ENCODE measurements at regions not wholly inside any gene's neighbourhood (a gene's known extent, or its start where the extent isn't known, plus 50 kb on each side); places are given as distances from the start of the nearest gene placed in this dataset.

DNA sequence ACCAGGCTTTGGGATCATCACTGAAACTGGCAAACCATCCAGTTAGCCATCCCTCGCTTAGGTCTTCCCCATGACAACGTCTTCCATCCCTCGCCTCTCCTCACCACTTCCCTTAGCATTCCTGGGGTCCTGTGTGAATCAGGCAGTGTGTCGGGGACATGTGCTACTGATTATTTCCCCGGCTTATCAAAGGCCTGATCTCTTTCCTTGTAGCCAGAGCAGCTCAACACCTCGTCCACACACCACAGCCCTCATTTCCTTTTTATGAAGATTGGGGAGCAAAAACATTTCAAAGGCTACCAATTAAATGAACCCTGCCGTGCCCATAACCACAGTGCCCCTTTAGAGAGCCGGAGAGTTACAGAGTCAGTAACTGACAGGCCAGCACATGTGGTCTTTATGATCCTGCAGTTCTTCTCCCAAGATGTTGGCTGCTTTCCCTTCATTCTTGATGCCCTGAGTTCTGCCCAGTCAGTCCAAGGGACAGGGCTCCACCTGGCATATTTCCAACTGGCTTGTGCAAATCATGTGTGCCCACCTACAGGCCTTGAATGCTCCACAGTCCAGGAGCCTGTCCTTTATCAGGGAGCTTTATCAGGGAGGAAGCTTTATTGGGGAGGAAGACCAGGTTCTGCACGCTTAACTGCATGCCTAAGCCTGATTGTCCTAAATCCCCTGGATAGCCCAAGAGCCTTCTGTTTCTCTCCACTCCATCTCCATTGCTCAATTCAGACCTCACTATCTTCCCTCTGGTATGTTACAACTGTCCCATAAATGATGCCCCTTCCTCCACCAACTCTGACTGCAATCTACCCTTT, 343.1 kb downstream of the CYRIA start:
- H3K4me1 Mint-ChIP-seq (ENCODE audit: low read depth) = no peaks in the 10 kb centered on the region
- H3K36me3 Mint-ChIP-seq (ENCODE audit: low read depth) = no peaks in the 10 kb centered on the region
- no peaks in the 10 kb centered on the region for H3K9me3 Mint-ChIP-seq
- no peak for DNase-seq (ENCODE audit: low spot score)
- intact Hi-C loops (cut with micrococcal nuclease) = no loop called here
- no peaks in the 10 kb centered on the region for H3K27me3 Mint-ChIP-seq (ENCODE audit: low read depth)
- no peak overlapping the region for H3K27ac Mint-ChIP-seq
- no peak overlapping the region for H3K4me3 Mint-ChIP-seq (ENCODE audit: low read depth)

DNA sequence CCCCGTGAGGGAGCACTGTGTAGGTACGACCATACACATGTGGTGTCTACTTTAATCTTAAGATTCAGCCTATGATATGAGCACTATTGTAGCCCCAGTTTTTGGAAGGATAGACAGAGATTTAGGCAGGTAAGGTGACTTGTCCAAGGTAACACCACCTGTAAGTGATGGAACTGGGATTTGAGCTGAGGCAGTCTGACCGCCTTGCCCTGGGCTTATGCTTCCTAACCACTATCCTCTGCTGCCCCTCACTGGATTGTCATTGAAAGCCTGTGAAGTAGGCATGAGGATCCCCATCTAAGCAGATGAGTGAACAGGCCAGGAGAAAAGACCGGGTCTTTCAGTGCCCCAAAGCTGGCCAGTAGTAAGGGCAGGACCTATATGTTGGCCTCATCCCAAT, 343.8 kb downstream of the CYRIA start:
- intact Hi-C loops (cut with micrococcal nuclease) = no loop called here
- H3K9me3 Mint-ChIP-seq = no peaks in the 10 kb centered on the region
- no peaks in the 10 kb centered on the region for H3K27me3 Mint-ChIP-seq (ENCODE audit: low read depth)
- no peak for DNase-seq (ENCODE audit: low spot score)
- no peak overlapping the region for H3K27ac Mint-ChIP-seq
- H3K4me1 Mint-ChIP-seq (ENCODE audit: low read depth) = no peaks in the 10 kb centered on the region
- no peaks in the 10 kb centered on the region for H3K36me3 Mint-ChIP-seq (ENCODE audit: low read depth)
- no peak overlapping the region for H3K4me3 Mint-ChIP-seq (ENCODE audit: low read depth)

DNA sequence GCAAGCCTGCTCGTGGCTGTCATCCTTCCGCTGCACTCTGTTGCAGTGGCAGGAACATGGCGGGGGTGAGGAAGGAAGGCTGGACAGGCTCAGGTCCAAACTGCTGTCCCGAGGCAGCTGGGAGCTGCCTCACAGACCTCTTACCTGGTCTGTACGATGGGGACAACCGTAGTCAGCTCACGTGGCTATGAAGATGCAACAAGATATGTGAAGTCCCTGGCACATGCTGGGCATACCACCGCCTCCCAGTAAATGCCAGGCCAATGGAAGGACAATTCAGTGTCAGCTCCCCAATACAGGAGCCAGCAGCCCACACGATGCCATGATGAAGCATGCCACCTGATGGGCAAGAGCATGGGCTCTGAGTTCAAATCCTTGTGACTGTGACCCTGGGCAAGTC, 344.4 kb downstream of the CYRIA start:
- Mint-ChIP-seq H3K27ac (no peak overlapping the region), H3K4me3 (ENCODE audit: low read depth) (no peak overlapping the region), H3K36me3 (ENCODE audit: low read depth) (no peaks in the 10 kb centered on the region), H3K27me3 (ENCODE audit: low read depth) (no peaks in the 10 kb centered on the region), H3K9me3 (no peaks in the 10 kb centered on the region), H3K4me1 (ENCODE audit: low read depth) (no peaks in the 10 kb centered on the region)
- intact Hi-C loops (cut with micrococcal nuclease) = no loop called here
- no peak for DNase-seq (ENCODE audit: low spot score)

DNA sequence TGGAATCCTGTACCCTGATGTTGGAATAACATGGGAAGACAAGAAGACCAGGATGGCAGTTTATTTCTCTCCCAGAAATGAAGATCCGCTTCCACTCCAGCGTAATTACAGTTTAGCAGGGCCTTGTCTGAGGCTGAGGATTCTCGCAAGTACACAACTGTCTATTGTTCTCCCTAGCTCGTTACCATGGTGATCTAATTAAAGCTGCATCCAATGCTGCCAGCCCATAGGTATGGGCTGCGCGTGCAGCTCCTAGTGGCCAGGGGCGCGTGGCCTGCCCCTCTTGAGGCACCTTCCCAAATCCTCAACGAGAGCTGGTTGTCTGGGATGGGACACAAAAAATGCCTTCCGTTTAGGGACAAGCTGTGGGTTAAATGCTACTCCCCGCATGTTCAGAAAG, 344.9 kb downstream of the CYRIA start:
- Mint-ChIP-seq H3K27ac (no peak overlapping the region), H3K4me3 (ENCODE audit: low read depth) (no peak overlapping the region), H3K9me3 (no peaks in the 10 kb centered on the region), H3K27me3 (ENCODE audit: low read depth) (no peaks in the 10 kb centered on the region), H3K36me3 (ENCODE audit: low read depth) (no peaks in the 10 kb centered on the region), H3K4me1 (ENCODE audit: low read depth) (no peaks in the 10 kb centered on the region)
- intact Hi-C loops (cut with micrococcal nuclease) = no loop called here
- no peak for DNase-seq (ENCODE audit: low spot score)

DNA sequence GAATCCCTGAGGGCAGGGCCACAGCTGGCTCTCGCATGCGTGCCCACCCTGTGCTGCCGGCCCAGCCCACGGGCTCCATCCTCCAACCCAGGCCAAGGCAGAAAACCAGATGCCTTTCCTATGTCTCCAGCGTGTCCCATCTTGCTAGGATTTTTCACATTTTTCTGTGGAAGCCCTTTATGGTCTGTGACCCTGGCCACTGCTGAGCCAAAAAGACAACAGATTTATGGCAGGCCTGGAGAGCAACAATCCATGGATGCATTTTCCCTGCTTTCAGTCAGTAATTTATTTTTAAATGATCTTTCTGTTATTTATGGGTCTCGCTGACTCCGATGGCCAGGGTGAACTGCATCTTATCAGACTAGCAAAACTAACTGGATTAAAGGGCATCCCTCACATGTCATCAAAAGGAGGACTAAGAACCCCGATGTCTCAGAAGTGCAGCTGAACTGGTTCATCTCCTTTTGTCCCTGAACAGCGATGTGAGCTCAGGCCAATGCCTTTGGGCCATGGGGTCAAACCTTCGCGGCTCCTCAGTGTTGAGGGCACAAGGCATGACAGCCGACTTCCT, 346.0 kb downstream of the CYRIA start:
- DNase-seq (ENCODE audit: low spot score) = no peak
- H3K9me3 Mint-ChIP-seq = no peaks in the 10 kb centered on the region
- no peaks in the 10 kb centered on the region for H3K4me1 Mint-ChIP-seq (ENCODE audit: low read depth)
- intact Hi-C loops (cut with micrococcal nuclease) = no loop called here
- H3K36me3 Mint-ChIP-seq (ENCODE audit: low read depth) = no peaks in the 10 kb centered on the region
- no peak overlapping the region for H3K4me3 Mint-ChIP-seq (ENCODE audit: low read depth)
- no peak overlapping the region for H3K27ac Mint-ChIP-seq
- no peaks in the 10 kb centered on the region for H3K27me3 Mint-ChIP-seq (ENCODE audit: low read depth)

DNA sequence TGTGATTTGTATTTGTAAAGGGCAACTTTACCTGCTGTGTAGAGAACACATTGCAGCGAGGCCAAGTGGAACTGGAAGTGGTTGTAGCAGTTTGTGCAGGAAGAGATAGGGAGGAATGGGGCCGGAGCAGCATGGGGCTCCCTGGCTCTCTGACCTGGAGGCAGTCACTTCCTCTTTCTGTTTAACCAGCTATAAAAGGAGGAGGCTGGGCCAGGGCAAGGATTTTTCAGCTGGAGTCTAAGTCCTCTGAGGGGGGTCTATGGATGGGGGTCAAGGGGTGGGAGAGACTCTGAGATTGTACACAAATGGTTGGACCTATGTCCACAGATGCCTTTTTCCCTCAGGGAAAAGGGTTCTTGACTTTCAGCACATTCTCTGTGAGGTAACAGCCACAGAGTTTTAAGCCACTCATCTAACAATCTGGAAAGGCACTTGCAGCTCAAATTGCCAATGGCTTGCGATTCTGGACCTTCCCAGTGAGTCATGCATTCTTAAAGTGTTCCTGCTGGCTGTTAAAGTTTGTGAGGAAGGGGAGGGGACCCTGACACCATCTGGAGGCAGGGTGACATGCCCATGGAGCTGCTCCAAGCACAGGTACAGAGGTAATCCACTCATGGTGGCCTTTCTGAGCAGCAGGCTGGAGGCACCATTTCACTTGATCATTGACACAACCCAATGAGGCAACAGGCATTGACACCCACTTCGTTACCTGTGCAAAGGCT, 347.0 kb downstream of the CYRIA start:
- Mint-ChIP-seq H3K9me3 (no peaks in the 10 kb centered on the region), H3K4me1 (ENCODE audit: low read depth) (no peaks in the 10 kb centered on the region), H3K27me3 (ENCODE audit: low read depth) (peaks cover 2% of the 10 kb centered on the region), H3K27ac (no peak overlapping the region), H3K36me3 (ENCODE audit: low read depth) (no peaks in the 10 kb centered on the region), H3K4me3 (ENCODE audit: low read depth) (no peak overlapping the region)
- DNase-seq (ENCODE audit: low spot score) = no peak
- intact Hi-C loops (cut with micrococcal nuclease) = no loop called here

DNA sequence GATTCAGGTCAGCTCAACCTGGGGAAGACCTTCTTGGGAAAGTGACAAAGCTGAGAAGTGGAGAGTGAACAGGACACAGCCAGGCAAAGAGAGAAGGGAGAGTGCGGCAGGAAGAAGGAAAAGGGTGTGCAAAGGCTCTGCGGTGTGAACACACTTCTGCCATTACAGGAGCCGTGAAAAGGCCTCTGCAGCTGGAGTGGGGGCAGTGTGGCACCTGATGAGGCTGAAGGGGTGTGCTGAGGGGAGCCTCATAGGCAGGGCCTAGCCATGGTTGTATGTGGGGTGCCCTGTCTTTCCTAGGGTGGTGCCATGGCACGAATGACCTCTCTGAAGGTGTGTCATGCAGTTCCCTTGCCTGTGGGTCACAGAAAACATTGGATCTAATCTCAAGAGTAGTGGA, 347.6 kb downstream of the CYRIA start:
- H3K27ac Mint-ChIP-seq = no peak overlapping the region
- H3K9me3 Mint-ChIP-seq = no peaks in the 10 kb centered on the region
- intact Hi-C loops (cut with micrococcal nuclease) = no loop called here
- H3K36me3 Mint-ChIP-seq (ENCODE audit: low read depth) = no peaks in the 10 kb centered on the region
- no peak for DNase-seq (ENCODE audit: low spot score)
- no peaks in the 10 kb centered on the region for H3K4me1 Mint-ChIP-seq (ENCODE audit: low read depth)
- H3K4me3 Mint-ChIP-seq (ENCODE audit: low read depth) = no peak overlapping the region
- peaks cover 2% of the 10 kb centered on the region for H3K27me3 Mint-ChIP-seq (ENCODE audit: low read depth)

DNA sequence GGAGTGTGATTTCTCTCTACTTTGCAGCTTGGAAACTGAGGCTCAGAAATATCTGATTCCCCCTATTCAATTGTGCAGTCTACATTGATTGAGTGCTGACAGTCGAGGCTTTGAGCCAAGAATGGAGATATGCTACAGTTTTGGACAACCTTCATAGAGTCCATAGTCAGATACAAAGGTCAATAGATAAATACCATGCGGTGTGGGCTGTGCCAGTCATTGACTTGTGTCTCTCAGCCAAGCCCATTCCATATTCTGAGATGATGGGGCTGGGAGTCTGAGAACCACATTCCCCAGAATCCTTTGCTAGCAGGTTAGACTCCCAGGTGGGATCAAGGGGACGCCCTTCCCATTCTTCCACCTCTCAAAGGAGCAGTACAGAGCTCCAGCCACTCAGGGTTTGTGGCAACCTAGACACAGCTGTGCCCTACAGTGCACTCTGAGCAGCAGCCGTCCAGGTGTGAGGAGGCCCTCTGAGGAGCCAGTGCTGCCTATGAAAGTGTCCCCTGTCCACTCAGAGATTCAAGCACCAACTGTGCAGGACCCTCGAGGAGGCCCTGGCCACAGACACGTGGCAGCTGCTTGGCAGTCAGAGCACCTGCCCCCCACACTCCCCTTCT, 348.3 kb downstream of the CYRIA start:
- no peak overlapping the region for H3K4me3 Mint-ChIP-seq (ENCODE audit: low read depth)
- intact Hi-C loops (cut with micrococcal nuclease) = no loop called here
- no peaks in the 10 kb centered on the region for H3K4me1 Mint-ChIP-seq (ENCODE audit: low read depth)
- no peaks in the 10 kb centered on the region for H3K9me3 Mint-ChIP-seq
- H3K27me3 Mint-ChIP-seq (ENCODE audit: low read depth) = peaks cover 2% of the 10 kb centered on the region
- no peak for DNase-seq (ENCODE audit: low spot score)
- no peaks in the 10 kb centered on the region for H3K36me3 Mint-ChIP-seq (ENCODE audit: low read depth)
- H3K27ac Mint-ChIP-seq = no peak overlapping the region

DNA sequence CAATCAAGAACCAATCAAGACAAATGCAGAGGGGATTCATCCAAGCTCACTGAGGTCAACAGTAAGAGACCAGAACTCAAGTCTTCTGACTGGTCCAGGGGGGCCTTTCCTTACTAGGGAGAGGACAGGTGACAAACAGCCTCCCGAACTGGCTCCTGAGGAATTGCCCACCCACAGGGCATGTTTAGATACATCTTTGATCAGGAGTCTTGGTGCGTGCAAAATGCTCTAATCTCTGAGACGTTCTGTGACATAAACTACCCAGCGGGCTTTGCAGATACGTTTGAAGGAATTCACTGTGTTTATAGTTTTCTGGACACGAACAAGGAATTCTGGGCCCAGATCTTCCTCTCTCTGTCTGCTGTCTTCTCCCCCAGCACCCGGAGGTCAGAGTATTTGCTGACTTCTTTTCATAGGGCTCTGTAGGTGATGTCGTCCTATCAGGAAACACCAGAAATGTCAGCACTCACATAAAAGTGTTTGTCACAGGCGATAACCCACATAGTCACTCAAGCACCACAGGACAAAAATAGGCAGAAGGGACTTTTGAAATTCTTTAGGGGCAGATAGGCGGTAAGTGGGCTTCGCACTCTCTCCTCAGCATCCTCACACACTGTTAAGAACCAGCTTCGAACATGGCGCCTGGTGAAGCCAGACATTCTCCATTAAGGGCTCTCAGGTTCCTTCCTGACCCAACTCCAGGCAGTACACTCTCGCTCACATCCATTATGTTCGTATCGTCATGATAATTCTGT, 349.0 kb downstream of the CYRIA start:
- Mint-ChIP-seq H3K27ac (no peak overlapping the region), H3K9me3 (no peaks in the 10 kb centered on the region), H3K36me3 (ENCODE audit: low read depth) (no peaks in the 10 kb centered on the region), H3K4me1 (ENCODE audit: low read depth) (no peaks in the 10 kb centered on the region), H3K27me3 (ENCODE audit: low read depth) (peaks cover 2% of the 10 kb centered on the region), H3K4me3 (ENCODE audit: low read depth) (no peak overlapping the region)
- DNase-seq (ENCODE audit: low spot score) = no peak
- intact Hi-C loops (cut with micrococcal nuclease) = no loop called here

DNA sequence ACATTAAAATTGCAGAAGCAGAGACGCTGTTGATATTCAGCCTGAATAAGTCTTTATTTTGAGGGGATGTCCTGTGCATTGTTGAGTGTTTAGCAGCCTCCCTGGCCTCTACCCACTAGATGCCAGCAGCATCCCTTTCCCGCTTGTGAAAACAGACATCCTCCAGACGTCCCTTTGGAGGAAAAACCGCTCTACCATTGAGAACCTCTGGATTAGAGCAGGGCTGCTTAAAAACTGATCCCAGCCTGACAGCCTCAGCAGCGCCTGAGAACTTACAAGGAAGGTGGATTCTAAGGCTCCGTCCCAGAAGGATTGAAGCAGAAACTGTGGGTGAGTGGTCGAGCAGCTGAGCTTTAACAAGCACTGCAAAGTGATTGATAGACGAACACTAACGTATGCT, 349.7 kb downstream of the CYRIA start:
- peaks cover 2% of the 10 kb centered on the region for H3K27me3 Mint-ChIP-seq (ENCODE audit: low read depth)

DNA sequence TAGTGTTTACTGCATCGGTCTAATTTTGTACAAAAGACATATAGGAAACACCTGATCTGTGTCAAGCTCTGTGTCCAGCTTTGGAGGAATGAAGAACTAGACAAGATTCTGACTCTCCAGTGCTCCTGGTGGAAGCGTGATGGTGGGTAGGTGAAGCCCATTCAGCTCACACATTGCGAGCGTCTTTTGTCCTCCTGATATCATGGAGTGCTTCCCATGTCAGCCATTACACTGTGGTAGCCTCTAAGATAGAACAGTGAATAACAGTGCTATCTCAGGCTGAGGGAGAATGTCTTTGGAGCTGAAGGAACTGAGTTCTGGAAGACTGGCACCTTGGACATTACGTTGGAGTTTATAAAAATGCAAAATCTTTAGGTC, 350.2 kb downstream of the CYRIA start:
- Mint-ChIP-seq H3K27ac (no peak overlapping the region), H3K4me1 (ENCODE audit: low read depth) (no peaks in the 10 kb centered on the region), H3K4me3 (ENCODE audit: low read depth) (no peak overlapping the region), H3K36me3 (ENCODE audit: low read depth) (no peaks in the 10 kb centered on the region), H3K27me3 (ENCODE audit: low read depth) (peaks cover 2% of the 10 kb centered on the region), H3K9me3 (no peaks in the 10 kb centered on the region)
- no peak for DNase-seq (ENCODE audit: low spot score)
- intact Hi-C loops (cut with micrococcal nuclease) = no loop called here

More for the DNA sequence above, 349.7 kb downstream of the CYRIA start:
- H3K9me3 Mint-ChIP-seq = no peaks in the 10 kb centered on the region
- H3K36me3 Mint-ChIP-seq (ENCODE audit: low read depth) = no peaks in the 10 kb centered on the region
- H3K27ac Mint-ChIP-seq = no peak overlapping the region
- DNase-seq (ENCODE audit: low spot score) = no peak
- no peak overlapping the region for H3K4me3 Mint-ChIP-seq (ENCODE audit: low read depth)
- H3K4me1 Mint-ChIP-seq (ENCODE audit: low read depth) = no peaks in the 10 kb centered on the region
- intact Hi-C loops (cut with micrococcal nuclease) = no loop called here

DNA sequence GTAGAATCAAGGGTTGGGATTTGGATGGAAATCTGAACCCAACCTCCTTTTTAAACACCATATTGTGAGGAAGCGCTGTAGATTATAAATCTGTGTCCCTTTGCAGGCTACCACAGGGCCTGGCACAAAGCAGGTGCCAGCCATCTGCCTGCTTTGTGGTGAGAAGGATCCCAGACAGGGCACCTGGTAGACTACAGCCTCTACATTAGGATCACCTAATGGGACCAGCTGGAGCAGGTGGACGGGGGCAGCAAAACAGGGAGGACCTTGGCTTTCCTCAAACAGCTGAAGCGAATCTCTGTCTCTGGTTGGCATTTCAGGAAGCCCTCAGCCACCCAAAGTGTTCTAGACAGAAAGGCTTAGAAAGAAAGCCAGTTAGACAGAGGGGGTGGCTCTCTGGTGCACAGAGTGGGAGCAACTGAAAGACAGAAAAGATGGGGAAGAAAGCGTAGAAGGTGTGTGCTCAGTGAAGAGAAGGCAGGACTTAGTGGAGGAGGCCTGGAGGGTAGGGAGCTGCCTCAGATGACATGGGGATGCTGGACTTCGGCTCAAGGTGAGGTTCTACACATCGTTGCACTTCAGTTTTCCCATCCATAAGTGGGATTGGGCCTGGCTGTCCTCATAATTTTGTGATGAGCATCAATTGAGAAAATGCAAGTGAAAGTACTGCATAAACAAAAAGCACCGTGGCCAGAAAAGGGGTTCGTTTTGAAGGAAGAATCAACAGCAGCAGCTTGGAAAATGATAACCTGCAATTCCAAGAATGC, 350.8 kb downstream of the CYRIA start:
- no peak for DNase-seq (ENCODE audit: low spot score)
- Mint-ChIP-seq H3K36me3 (ENCODE audit: low read depth) (no peaks in the 10 kb centered on the region), H3K4me1 (ENCODE audit: low read depth) (no peaks in the 10 kb centered on the region), H3K27ac (no peak overlapping the region), H3K9me3 (no peaks in the 10 kb centered on the region), H3K4me3 (ENCODE audit: low read depth) (no peak overlapping the region), H3K27me3 (ENCODE audit: low read depth) (peaks cover 2% of the 10 kb centered on the region)
- intact Hi-C loops (cut with micrococcal nuclease) = no loop called here

Data from activated T-helper 2 cell treated with anti-CD3 and anti-CD28 coated beads, Interferon-gamma antibody, Interleukin-2, Interleukin-4, amounts not matched to agents 10 μg/mL and 5 μg/mL and 100 μg/mL, durations not matched to agents 14 hours and 24 hours and 36 hours (primary cell).